ENCODE measurements at regions not wholly inside any gene's neighbourhood (a gene's known extent, or its start where the extent isn't known, plus 50 kb on each side); places are given as distances from the start of the nearest gene placed in this dataset.

DNA sequence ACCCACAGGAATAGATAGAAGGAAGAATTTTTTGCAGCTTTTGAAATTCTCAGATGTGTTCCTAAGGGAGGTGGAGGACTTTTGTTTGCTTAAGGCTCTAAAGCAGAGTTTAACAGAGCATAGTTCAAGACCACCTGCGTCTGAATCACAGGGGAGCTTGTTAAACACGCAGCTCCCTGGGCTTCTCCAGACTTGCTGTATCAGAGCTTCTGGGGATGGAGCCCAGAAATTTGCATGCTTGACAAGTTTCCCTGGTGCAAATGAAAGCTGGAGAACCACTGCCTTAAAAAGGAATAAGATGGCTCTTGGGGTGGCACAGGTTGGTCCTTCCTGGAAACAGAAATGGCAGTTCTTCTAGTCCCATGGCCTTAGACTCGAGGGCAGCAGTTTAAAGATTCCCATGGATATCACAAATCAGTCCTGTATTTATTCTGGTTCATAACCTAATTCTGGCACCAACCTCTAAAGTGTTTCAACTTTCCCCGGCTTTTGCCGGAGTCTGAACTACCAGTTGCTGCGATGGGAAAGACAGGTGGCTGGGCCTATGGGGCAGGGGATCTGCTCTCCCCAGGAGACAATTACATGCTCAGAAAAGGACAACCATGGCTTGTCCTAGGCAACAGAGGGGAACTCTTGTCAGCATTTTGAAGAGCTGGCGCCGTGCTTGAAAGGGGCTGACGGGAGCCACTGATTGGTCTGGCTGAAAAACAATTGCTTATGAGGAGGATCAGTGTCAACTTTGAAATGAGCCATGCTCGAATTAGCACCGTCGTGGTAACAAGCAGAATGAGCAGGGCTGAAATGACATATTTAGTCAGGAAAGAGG lies 599.6 kb downstream of the CCDC171 start:
- H3K9me3 ChIP-seq (ENCODE audit: low read length) = no peaks in the 10 kb centered on the region
- no peaks in the 10 kb centered on the region for H3F3A ChIP-seq (ENCODE audit: insufficient read depth, low read length)
- no peak overlapping the region for H3K9ac ChIP-seq (ENCODE audit: low read length)
- no peaks in the 10 kb centered on the region for H3K36me3 ChIP-seq (ENCODE audit: insufficient read depth, low read length)
- H3K4me2 ChIP-seq (ENCODE audit: low read length) = no peak overlapping the region
- TF ChIP-seq EZH2 (IDR thresholded peaks at IDR 0.05; ENCODE audit: borderline replicate concordance, low read length) = no peak
- TF ChIP-seq, protein P1, sequence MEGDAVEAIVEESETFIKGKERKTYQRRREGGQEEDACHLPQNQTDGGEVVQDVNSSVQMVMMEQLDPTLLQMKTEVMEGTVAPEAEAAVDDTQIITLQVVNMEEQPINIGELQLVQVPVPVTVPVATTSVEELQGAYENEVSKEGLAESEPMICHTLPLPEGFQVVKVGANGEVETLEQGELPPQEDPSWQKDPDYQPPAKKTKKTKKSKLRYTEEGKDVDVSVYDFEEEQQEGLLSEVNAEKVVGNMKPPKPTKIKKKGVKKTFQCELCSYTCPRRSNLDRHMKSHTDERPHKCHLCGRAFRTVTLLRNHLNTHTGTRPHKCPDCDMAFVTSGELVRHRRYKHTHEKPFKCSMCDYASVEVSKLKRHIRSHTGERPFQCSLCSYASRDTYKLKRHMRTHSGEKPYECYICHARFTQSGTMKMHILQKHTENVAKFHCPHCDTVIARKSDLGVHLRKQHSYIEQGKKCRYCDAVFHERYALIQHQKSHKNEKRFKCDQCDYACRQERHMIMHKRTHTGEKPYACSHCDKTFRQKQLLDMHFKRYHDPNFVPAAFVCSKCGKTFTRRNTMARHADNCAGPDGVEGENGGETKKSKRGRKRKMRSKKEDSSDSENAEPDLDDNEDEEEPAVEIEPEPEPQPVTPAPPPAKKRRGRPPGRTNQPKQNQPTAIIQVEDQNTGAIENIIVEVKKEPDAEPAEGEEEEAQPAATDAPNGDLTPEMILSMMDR (IDR thresholded peaks at IDR 0.05; ENCODE audit: low read length) = no peak
- no peaks in the 10 kb centered on the region for H3K79me2 ChIP-seq (ENCODE audit: insufficient read depth, low read length)
- no peaks in the 10 kb centered on the region for H3K27me3 ChIP-seq (ENCODE audit: insufficient read depth, low read length)
- H3K4me1 ChIP-seq (ENCODE audit: insufficient read depth, low read length, severe bottlenecking) = no peaks in the 10 kb centered on the region
- no peaks in the 10 kb centered on the region for H3K9me2 ChIP-seq (ENCODE audit: low read depth, low read length)
- H2AFZ ChIP-seq (ENCODE audit: low read length) = no peak overlapping the region
- no peak overlapping the region for H3K4me3 ChIP-seq (ENCODE audit: low read depth, low read length, poor library complexity, severe bottlenecking)
- no peaks in the 10 kb centered on the region for H4K20me1 ChIP-seq (ENCODE audit: insufficient read depth, low read length)
- H3K27ac ChIP-seq (ENCODE audit: low read depth, low read length, poor library complexity, severe bottlenecking) = no peak overlapping the region

DNA sequence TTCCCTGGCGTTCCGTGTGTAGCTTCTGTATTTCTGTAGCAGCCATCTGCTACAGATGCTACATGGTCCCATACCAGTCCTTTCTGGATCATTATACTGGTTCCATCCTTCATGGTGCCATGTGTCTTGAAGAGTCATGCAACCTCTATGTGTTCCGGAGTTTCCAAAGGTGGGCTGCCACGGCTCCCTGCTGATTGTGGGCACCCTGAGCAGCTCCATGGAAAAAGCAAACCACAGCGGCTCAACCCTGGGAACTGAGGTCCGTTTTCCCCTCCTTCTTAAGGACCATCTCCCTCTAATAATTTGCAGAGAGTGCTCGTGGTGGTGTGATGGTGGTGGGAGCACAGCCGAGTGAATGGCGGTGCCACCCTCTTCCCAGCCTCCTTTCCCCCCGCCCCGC lies 600.4 kb downstream of the CCDC171 start:
- Histone ChIP-seq H3F3A (ENCODE audit: insufficient read depth, low read length) (no peaks in the 10 kb centered on the region), H3K36me3 (ENCODE audit: insufficient read depth, low read length) (no peaks in the 10 kb centered on the region), H3K4me2 (ENCODE audit: low read length) (no peak overlapping the region), H3K9me2 (ENCODE audit: low read depth, low read length) (no peaks in the 10 kb centered on the region), H3K9ac (ENCODE audit: low read length) (no peak overlapping the region), H3K9me3 (ENCODE audit: low read length) (no peaks in the 10 kb centered on the region), H3K27ac (ENCODE audit: low read depth, low read length, poor library complexity, severe bottlenecking) (no peak overlapping the region), H3K4me3 (ENCODE audit: low read depth, low read length, poor library complexity, severe bottlenecking) (no peak overlapping the region), H3K4me1 (ENCODE audit: insufficient read depth, low read length, severe bottlenecking) (no peaks in the 10 kb centered on the region), H3K27me3 (ENCODE audit: insufficient read depth, low read length) (no peaks in the 10 kb centered on the region), H4K20me1 (ENCODE audit: insufficient read depth, low read length) (no peaks in the 10 kb centered on the region), H2AFZ (ENCODE audit: low read length) (no peak overlapping the region), H3K79me2 (ENCODE audit: insufficient read depth, low read length) (no peaks in the 10 kb centered on the region)
- TF ChIP-seq EZH2 (IDR thresholded peaks at IDR 0.05; ENCODE audit: borderline replicate concordance, low read length) = no peak
- TF ChIP-seq, protein P1 (IDR thresholded peaks at IDR 0.05; ENCODE audit: low read length) = no peak

DNA sequence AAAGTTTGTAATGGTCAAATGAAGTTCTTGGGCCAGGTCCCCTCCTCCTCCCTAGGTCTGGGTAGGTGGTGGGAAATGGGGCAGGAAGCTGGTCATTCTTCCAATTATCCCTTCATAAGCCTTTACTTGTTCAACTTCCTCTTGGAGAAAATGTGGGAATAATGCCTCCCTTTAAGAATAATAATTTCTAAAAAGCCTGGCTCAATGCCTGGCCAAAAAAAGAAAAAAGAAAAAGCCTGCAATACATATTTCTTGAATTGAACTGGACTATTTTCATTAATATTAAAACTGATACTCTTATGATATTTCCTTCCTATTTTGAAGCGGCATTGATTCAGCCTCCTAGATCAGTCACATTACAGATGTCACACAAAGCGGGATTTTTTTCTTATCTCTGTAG lies 600.9 kb downstream of the CCDC171 start:
- Histone ChIP-seq H2AFZ (ENCODE audit: low read length) (no peak overlapping the region), H3F3A (ENCODE audit: insufficient read depth, low read length) (no peaks in the 10 kb centered on the region), H3K4me1 (ENCODE audit: insufficient read depth, low read length, severe bottlenecking) (no peaks in the 10 kb centered on the region), H3K27me3 (ENCODE audit: insufficient read depth, low read length) (no peaks in the 10 kb centered on the region), H3K27ac (ENCODE audit: low read depth, low read length, poor library complexity, severe bottlenecking) (no peak overlapping the region), H3K9me3 (ENCODE audit: low read length) (no peaks in the 10 kb centered on the region), H3K79me2 (ENCODE audit: insufficient read depth, low read length) (no peaks in the 10 kb centered on the region), H3K4me2 (ENCODE audit: low read length) (no peak overlapping the region), H3K36me3 (ENCODE audit: insufficient read depth, low read length) (no peaks in the 10 kb centered on the region), H3K9me2 (ENCODE audit: low read depth, low read length) (no peaks in the 10 kb centered on the region), H3K4me3 (ENCODE audit: low read depth, low read length, poor library complexity, severe bottlenecking) (no peak overlapping the region), H3K9ac (ENCODE audit: low read length) (no peak overlapping the region), H4K20me1 (ENCODE audit: insufficient read depth, low read length) (no peaks in the 10 kb centered on the region)
- TF ChIP-seq EZH2 (IDR thresholded peaks at IDR 0.05; ENCODE audit: borderline replicate concordance, low read length) = no peak
- TF ChIP-seq, protein P1 (IDR thresholded peaks at IDR 0.05; ENCODE audit: low read length) = no peak

Data from OCI-LY1 (cell line).